ENCODE measurements at regions not wholly inside any gene's neighbourhood (a gene's known extent, or its start where the extent isn't known, plus 50 kb on each side); places are given as distances from the start of the nearest gene placed in this dataset.

DNA sequence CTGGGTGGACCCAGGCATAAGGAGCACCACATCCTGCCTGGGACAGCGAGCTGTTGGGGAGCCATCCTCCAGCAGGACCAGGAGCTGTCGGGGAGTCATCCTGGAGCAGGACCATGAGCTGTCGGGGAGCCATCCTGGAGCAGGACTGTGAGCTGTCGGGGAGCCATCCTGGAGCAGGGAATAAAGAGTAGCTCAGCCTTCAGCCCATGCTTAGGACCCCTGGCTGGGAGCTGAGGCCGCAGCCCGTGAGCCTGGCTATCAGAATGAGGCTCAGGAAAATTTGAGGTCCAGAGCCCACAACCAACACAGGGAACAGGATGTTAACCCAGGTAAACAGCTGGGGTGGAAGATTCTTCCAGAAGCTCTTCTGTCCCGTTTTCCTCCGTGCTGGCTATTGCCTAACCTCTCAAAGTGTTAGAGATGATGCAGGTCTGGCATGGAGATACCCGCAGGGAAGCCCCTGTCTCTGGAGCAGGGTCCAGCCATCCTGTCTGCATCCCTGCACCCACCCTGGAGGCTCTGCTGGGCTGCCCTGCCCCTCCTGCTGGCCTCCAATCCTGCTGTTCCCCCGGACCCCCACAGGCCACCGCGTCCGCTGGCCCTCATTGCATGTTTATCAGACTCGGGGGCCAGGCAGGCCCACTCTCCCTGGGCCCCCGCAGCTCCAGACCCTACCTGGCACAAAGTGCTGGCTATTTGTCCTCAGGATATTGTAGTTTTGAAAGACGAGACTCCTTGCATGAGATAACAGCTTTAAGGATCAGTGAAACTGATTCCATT is 243.5 kb upstream of the MYT1L start:
- TF ChIP-seq ZNF274 (IDR thresholded peaks at IDR 0.05; ENCODE audit: low read depth, low read length) (no peak), YY1 (IDR thresholded peaks at IDR 0.05; ENCODE audit: insufficient read depth, insufficient read length) (no peak), SUZ12 (IDR thresholded peaks at IDR 0.05; ENCODE audit: extremely low read depth, insufficient read depth, insufficient read length) (no peak)

Measured in NT2/D1 (cell line).